GM19043 (cell line): ENCODE measurements at regions not wholly inside any gene's neighbourhood (a gene's known extent, or its start where the extent isn't known, plus 50 kb on each side); places are given as distances from the start of the nearest gene placed in this dataset.
"Not testable (repeated sequence)": the region's sequence is repeated elsewhere in the genome, so short reads cannot be mapped to it uniquely, and the experiment has no call there.

Experiments used
- ATAC-seq: cut with Tn5 transposase; IDR thresholded peaks from one replicate; pipeline ENCODE4 v1.9.1; 2021; ENCODE audit warnings: low read depth; ENCODE audit not compliant: unreplicated experiment

DNA sequence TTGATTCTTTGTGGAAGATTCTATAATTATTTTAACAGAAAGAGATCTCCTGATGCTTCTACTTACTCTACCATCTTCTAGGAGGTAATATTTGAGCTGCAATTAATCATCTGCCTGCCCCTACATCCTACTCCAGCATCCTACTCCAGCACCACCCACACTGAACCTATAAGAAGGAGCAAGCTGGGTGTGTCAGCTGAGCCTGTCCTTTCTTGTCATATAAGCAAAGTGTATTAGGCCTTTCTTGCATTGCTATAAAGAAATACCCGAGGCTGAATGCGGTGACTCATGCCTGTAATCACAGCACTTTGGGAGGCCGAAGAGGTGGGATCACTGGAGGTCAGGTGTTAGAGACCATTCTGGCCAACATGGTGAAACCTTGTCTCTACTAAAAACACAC is 84.2 kb upstream of the ARG1 start:
- ATAC-seq: no peak

DNA sequence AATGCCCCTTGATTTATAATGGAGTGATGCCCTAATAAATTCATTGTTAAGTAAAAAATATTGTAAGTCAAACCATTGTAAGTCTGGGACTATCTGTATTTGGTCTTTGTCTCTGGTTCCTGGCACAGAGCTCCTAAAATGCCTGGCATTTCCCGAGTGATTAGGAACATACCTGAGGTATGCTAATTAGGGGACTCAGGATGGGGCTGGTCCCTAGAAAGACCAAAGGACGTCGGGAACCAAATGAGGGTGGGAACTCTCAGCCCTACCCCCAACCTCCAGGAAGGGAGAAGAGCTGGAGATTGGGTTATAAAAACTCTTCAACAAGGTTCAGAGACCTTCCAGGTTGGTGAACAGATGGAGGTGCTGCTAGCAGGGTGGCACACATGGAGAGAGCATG is 82.6 kb upstream of the ARG1 start:
- no peak for ATAC-seq

DNA sequence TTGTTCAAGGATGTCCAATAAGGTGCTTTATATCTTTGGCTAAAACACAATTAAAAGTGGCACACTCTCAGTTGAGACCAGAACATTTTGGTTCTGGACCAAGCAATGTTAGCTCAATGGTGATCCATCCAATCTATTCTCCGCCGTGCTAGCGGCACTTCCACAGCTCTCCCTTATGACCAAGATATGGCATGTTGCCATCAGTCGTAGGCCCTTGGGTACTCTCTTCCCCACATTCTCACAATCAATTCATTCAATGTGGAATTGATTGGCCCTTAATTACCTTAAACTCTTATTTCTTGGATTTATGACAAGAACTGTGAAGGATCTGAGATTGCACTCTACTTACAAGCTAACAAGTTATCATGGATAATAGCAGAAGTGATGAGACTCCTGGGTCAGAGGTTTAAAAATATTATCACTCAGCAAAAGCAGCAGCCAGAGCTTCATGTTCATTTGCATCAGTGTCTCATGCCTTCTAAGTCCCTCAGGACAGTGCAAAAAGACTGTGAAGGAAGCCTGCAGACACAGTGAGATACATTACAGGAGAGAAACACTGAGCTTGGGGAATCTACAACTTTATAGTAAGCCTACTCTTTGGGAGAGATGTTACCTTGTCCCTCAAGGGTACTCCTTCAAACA is 80.0 kb upstream of the ARG1 start:
- ATAC-seq: no peak

DNA sequence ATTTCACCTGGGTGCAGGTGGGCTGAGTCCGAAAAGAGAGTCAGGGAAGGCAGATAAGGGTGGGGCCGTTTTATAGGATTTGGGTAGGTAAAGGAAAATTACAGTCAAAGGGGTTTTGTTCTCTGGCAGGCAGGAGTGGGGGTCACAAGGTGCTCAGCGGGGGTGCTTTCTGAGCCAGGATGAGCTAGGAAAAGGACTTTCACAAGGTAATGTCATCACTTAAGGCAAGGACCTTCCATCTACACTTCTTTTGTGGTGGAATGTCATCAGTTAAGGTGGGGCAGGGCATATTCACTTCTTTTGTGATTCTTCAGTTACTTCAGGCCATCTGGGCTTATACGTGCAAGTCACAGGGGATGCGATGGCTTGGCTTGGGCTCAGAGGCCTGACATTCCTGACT is 68.6 kb upstream of the ARG1 start:
- not testable (repeated sequence) for ATAC-seq

DNA sequence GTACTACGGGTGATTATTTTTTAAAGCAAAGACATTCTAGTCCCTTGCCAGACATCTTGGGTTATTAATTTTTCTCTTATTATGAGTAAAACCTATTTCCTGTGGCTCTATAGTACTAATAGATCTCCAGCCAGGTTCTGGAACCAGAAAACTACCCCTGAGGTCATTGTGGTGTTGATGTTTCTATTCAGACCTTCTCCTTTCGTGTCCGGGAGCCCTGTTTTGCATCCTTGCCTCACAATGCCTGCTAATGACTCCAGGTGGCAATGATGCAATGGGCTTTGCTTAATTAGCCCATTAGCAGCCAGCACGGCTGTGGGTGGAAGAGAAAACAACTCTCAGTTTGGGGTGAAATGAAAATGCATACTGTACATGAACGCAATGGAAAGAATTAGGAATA is 62.9 kb upstream of the ARG1 start:
- no peak for ATAC-seq

DNA sequence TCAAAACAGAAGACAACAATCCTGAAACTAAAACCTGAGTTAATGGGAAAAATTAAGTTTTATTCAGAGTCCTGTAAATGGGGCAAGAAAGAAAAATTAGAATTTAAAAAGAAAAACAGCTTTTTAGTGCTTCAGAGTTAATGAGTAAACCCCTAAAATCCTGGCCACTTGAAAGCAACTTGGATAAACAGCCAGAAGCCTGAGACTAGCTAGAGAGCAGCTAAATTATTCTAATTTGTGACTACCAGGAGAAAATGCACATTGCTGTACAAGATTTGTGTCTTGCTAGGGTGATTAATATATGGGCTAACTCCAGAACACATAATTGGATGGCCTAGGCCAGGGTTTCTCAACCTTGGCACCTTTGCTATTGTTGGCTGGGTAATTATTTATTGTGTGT is 62.4 kb upstream of the ARG1 start:
- ATAC-seq: no peak

DNA sequence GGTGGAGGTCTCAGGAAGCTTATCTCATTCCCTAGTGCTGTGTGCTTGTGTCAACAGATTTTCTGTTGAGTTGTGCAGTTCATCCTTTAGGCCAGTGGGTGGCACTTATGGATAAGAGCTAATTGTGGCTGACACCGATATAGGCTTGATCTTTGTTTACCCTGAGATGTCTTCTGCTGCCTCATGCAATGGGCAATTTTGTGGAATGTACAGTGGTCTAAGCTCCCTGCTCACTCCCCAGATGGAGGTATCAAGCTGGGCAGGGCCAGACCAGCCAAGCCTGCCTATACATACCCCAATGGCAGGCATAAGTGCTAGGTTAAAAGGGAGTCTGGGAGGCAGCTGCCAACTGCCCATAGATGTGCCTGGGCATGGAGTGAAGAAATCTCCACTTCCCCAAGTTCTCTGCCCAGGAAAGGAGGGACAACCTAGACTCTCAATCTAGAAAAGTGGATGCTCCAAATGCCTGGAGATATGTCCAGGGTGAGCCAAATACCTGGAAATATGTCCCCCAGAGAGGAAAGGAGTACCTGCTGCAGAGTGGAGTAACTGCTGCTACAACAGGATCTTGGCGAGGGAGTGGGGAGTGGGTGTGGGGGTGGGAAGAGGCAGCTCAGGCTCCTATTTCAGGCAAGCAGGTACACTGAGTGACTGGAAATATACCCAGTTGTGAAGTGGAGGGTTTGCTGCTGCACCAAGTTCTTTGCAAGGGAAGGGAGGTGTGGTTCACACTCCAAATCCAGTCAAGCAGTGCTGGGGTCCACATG is 53.2 kb upstream of the ARG1 start:
- ATAC-seq: peak; percentile 95
